ENCODE measurements at regions not wholly inside any gene's neighbourhood (a gene's known extent, or its start where the extent isn't known, plus 50 kb on each side); places are given as distances from the start of the nearest gene placed in this dataset.
"Not testable (repeated sequence)": the region's sequence is repeated elsewhere in the genome, so short reads cannot be mapped to it uniquely, and the experiment has no call there.

DNA sequence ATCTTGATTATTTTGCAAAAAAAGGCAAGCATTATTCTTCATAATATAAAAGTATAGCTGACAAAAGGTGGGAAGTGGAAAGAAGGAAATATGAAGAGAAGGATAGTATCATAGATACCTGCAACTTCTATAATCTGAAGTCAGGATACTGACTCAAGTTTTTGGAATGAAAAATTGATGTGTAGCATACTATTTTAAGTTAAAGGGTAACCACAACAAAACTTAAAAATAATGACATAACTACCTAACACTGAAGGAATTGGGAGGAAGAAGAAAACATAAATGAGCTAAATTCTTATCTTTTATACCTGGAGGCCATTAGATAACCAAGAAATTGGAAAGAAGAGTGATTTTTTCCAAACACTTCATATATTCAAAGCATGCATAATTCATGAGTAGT lies 51.8 kb upstream of the TLE1 start:
- DNase-seq: no peak

- no peak for DNase-seq
These were observed 58.7 kb upstream of the TLE1 start for GRCh38 chr9:81748091-81748490.

DNA sequence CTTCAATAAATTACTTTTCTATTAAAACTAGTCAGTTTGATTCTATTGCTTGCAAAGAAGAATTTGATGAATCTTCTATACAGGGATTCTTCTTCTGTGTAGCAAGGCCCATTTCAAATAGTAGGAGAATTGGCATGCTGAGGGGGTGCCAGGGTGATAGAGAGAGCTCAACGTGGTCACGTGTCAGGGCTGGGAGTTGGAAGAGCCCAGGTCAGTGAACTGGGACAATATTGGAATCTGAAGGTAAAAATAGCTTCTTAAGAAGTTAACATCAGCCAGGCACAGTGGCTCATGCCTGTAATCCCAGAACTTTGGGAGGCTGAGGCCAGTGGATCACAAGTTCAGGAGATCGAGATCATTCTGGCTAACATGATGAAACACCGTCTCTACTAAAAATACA lies 64.1 kb upstream of the TLE1 start:
- no peak for DNase-seq

- no peak for DNase-seq
These were observed 64.9 kb upstream of the TLE1 start for GRCh38 chr9:81754245-81754644.

DNA sequence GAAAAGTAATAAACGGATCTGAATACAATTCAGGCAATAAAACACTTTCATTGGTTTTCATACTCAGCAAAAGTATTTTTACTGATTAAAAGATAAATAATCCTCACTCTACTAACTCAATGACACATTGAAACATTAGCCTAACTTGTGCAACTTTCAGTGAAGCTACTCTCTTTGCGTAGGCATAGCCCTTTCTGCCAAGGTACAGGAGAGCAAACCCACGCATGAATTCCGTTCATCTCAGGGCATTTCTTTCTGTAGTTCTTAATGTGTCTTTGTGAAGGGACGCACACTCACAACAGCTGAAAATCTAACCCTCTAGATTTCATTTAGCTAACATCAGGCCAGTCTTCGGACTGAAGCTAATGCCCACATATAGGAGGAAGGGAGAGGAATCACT lies 66.4 kb upstream of the TLE1 start:
- DNase-seq: no peak

DNA sequence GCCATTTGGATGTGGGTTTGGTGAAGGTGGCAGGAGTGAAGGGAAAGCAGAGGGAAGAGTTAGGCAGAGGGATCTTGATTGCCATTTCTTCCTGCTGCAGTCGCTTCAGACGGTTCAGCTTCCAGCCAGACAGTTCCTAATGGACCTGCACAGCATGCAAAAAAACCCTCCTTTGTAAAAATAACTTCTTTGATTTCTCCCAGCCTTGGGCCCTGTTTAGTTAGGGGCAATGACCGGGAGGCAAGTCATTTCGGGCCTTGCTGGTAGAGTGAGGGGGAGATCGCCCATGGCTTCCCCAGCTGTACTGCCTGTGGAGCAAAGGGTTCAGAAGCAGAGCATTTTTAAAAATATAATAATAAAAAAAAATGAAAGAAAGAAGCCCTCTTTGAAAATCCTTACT lies 67.2 kb upstream of the TLE1 start:
- no peak for DNase-seq

- no peak for DNase-seq
These were observed 68.9 kb upstream of the TLE1 start for GRCh38 chr9:81758123-81758797.

- no peak for DNase-seq
These were observed 70.4 kb upstream of the TLE1 start for GRCh38 chr9:81759680-81760215.

DNA sequence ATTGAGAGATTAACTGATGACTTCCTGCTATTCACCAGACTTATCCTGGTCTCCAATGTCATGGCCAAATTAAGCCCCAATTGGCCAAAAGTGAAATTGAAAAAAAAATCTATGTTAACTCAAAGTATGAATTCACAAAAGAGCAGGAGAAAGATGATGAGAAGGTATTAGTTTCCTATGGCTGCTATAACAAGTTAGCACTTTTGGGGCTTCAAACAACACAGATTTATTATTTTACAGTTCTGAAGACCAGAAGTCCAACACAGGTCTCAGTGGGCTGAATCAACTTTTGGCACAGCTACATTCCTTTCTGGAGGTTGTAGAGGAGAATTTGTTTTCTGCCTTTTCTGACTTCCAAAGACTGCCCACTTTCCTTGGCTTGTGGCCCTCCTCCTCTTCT lies 78.6 kb upstream of the TLE1 start:
- no peak for DNase-seq

DNA sequence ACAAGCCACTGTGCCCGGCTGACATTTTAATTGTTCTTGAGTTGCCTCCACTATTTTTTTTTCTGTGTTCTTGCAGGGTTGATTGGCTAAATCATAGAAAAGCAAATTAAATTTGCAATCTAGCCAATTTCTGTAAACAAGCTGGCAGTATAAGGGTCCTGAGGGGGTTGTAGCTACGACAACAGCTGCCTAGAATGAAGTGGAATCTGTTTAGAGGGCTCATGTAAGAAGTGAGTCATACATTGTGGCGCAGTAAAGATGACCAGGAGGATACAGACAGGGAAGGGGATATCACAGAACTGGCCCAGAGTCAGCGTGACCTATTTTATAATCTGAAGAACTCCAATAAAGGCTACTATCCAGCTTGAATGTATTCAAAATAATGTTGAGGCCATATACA lies 82.2 kb upstream of the TLE1 start:
- DNase-seq: no peak

DNA sequence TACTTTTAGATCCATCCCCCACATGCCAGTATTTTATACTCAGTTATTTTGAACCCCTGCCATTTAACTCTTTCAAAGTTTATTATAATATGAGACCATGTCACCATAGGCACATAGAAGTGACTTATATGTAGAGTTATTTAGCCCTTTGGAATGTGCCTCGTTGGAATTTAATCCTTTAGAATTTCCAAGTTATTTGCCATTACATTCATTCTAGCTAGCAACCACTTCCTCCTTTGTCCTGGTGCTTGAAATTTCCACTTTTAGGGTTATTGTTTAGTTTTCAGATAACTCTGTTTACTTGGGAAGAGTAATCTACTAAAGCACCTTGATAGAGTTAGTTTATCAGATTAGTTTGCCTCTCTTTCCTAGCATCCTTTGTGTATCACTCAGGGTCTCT lies 82.8 kb upstream of the TLE1 start:
- DNase-seq: no peak

DNA sequence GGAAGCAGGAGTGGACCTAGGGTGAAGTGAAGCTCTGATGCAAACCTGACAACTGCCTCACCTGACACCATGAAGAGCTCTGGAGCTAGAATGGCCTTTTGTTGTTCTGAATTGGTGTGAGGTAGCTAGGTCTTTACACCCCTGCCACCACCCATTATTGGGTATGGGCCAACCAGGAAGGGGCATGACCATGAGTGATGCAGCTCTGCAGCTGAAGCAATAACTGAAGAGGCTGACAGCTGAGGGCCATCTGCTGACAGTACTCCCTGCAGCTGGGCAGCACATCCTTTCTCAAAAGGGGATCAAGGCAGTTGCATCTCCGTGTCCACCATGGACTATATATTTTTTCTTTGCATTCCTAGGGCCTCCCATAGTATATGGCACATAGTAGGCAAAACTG lies 87.0 kb upstream of the TLE1 start:
- no peak for DNase-seq

DNA sequence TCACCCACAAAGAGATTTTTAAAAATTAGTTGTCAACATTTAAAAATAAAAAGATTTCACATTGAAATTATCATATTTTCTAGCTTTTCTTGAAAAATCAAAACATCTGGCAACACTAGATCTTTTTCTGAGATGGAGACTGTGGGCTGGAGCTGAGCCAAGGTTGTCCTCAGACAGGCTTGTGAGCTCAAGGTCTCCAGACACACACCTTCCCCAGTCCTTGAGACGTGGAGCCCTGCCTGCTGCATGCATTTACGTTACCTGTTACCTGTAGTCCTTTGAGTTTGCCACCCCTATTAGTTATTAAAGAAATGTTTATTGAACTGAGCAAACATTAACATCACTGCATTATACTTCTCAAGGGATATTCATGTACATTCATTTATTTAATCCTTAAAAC lies 87.5 kb upstream of the TLE1 start:
- DNase-seq: no peak

- no peak for DNase-seq
These were observed 88.1 kb upstream of the TLE1 start for GRCh38 chr9:81777482-81777881.

- DNase-seq: no peak
These were observed 93.1 kb upstream of the TLE1 start for GRCh38 chr9:81782313-81782995.

DNA sequence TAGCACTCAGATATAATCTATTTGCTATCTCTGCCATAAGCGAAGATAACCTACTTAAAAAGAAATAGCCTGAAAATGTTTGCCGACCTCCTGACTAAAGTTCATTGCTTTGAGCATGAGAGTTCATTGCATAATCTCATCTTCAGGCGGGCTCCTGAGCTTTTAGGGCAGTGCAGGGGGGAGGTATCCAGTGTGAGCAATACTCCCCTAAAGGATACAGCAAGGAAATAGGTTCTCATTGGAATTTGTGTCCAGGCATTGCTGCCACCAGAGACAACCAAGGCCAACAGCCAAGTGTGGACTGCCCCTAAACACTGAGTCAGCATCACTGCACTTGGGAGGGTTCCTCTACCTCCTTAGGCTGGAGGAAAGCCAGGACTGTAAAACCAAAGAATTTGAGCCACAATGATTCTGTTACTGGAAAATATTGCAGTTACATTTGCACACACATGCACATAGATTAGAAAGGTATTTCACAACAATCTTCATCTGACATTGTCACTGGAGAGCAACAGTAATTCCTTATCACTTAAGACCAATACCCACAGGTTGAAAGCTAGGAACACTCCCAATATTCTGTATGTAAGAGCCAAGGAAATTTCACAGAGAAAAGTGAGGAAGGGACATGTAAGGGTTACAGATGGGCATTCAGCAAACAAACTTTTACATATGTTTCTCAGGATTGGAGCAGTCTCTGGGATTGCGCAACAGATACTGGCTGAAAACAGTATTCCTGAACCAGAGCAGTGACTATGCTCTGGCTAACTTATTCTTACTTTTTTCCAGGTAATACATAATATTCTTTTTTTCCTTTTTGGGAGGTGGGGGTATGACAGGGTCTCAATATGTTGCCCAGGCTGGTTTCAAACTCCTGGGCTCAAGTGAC lies 98.6 kb upstream of the TLE1 start:
- no peak for DNase-seq

- no peak for DNase-seq
These were observed 100.4 kb upstream of the TLE1 start for GRCh38 chr9:81789721-81790120.

DNA sequence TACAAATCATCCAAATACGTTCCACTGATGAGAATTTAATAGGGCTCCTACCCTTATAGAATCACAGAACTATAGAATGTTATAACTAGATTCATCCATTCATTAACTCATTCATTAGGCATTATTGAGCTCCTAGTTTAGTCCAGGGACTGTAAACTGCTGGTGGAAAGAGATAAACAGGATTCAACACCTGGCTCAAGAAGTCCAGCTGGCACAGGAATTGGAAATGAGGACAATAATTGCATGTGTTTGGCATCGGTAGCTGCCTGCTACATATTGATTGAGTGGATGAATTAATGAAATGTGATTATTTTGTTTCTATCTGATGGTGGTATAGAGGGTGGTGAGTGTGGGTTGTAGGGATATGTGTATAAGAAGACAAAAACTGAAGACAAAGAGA lies 100.8 kb upstream of the TLE1 start:
- DNase-seq: no peak

- DNase-seq: no peak
These were observed 101.7 kb upstream of the TLE1 start for GRCh38 chr9:81791076-81791475.

DNA sequence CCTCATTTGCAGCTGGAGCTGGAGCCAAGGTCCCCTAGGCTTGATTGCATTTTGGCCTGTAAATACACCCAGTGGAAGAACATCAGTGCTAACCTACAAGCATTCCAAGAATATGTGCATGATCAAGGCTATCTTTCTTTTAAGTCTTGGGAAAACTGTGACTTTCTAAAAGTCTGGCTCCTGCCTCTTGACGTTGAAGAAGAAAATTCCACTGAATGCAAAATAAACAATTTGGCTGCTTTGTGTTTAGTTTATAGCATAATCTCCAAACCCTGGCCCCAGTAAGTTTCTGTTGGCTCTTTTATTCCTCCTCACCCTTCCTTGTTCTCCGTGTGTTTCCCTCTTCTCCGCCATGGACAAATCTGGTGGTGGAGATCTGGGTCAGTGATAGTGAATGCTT lies 109.3 kb upstream of the TLE1 start:
- no peak for DNase-seq

GRCh38 chr9:81801190-81801589 lies 111.8 kb upstream of the TLE1 start:
- DNase-seq: no peak

- DNase-seq: no peak
These were observed 115.0 kb upstream of the TLE1 start for GRCh38 chr9:81804306-81804705.

- DNase-seq: not testable (repeated sequence)
These were observed 116.5 kb upstream of the SPATA31D4 start for GRCh38 chr9:81811688-81812087.

DNA sequence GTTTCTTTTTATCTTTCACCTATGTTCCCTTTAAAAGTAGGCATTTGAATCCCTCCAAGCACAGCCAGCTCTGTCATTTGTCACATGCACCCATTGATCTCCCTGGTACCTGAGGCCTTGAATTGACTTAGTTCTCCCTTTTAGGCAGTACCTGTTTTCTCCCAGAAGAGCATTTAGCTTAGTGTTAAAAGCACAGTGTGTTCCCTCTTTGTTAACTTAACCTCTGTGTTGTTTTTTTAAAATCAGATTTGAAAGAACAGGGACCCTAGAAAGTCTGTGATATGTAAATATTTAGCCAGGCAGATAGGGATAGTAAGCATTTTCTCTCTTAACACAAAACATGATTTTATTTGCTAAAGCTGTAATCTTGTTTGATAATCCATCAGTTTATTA lies 113.8 kb upstream of the SPATA31D4 start:
- no peak for DNase-seq
